HG02885 (cell line): ENCODE measurements at regions not wholly inside any gene's neighbourhood (a gene's known extent, or its start where the extent isn't known, plus 50 kb on each side); places are given as distances from the start of the nearest gene placed in this dataset.

Experiments used
- ATAC-seq: cut with Tn5 transposase; IDR thresholded peaks from one replicate; pipeline ENCODE4 v1.9.1; 2021; ENCODE audit warnings: mild to moderate bottlenecking; ENCODE audit not compliant: unreplicated experiment, poor library complexity

DNA sequence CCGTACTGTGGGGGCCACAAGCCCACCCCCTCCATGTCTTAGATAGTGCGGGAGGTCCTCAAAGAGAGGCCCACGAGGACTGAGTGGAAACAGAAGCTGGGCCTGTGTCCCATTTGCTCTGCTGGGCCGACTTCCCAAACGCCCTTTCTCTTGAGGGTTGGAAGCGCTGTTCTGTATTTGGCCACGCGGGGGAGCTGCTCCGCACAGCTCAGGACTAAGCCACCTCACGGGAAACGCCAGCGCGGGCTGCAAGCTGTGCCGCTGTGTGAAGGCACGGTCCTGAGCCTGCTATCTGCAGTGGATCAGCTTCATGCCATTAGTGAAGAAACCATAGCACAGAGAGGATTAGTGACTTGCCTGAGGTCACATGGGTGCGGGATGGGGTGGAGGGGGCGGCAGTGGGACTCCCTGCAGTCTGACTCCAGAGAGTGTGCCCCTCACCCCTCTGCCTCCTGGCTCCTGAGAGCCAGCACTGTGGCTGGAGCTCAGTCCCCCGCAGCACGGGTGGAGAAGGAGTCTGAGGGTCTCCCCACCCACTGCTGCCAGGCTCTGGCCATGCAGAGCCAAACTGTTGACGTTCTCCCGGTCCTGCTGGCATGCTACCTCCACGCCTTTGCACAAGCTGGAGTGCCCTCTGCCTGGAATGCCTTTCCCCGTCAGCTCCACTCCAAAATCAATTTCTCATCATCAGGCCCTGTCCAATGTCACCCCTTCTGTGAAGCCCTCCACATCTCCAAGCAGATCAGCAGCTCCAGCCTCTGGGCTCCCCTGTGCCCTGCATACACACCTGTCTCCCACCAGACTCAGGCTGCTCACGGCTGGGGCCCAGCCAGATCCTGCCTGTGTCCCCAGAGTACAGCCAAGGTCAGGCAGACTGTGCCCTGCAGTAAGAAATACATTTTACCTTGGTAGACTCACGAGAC lies 51.5 kb upstream of the LRRC32 start:
- peak; percentile 63 for ATAC-seq

DNA sequence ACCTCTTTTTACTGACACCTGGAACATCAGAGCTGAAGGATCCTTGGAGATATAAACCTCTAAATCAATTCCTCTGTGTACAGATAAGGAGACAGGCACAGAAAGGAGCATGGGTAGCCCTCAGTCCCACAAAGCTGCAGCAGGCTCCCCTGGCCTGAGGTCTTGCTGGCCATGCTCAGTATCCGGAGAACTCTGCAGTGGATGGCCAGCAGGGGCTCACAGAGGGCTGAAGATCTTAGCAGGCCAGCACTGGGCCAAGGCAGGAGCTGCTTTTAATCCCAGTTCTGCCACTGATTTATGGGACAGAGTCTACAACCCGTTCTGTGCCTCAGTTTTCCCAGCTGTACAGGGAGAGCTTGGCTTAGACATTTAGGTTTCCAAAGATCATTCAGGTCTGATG lies 52.6 kb upstream of the LRRC32 start:
- no peak for ATAC-seq

DNA sequence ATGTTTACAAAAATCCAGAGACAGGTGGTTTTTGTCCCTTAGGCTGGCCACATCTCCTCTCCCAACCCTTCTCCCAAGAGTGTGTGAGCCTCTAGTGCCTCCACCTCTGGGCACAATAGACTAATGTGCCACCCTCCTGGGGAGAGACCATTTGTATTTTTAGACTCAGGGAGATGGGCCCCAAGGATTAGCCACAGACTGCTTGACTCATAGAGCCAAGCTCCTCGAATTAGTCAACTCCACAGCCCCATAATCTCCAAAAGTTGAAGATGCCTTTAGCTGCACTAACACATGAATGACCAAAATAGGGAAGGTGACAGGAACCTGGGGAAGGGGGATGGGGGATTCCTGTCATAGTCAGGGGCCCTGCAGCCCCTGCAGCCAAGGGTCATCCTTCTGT lies 53.0 kb upstream of the LRRC32 start:
- no peak for ATAC-seq

DNA sequence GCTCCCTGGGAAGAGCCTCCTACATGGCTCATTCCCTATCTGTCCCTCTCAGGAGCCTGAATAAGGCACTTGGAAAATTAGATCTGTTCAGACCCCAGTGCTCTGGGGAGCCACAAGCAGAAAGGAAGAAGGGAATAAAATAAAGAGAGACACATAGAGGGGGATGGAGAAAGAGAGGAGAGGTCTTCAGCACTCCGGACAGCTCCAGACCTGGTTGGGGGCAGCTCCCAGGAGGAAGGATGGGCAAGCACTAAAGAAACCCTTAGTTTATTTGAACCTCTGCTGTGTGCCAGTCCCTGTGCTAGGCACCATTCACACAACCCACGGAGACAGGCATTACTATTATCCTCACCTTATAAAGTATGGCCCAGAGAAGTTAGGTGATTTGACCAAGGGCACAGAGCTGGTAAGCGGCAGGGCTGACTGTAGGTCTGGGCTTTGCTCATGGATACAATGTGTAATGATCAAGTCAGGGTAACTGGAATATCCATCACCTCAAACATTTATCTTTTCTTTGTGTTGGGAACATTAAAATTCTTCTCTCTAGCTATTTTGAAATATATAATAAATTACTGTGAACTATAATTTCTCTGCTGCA lies 53.7 kb upstream of the LRRC32 start:
- ATAC-seq, result no peak

DNA sequence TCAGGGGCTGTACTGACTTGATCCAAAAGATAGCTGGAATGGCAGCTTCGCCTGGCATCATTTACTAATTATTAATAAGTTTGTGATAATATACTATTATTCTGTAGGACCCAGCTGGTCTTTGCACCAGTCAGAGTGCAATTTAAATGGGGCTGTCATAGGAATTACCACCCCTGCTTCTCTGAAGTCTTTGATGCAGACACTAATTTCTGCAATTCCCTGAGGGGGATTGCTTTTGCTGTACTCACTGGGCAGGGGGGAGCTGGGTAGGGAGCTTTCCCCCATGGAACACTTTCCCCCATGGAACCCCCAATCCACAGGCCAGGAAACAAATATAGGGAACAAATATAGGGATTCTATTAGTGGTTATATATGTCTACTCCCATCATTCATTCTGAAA lies 54.9 kb upstream of the TSKU start:
- no peak for ATAC-seq

DNA sequence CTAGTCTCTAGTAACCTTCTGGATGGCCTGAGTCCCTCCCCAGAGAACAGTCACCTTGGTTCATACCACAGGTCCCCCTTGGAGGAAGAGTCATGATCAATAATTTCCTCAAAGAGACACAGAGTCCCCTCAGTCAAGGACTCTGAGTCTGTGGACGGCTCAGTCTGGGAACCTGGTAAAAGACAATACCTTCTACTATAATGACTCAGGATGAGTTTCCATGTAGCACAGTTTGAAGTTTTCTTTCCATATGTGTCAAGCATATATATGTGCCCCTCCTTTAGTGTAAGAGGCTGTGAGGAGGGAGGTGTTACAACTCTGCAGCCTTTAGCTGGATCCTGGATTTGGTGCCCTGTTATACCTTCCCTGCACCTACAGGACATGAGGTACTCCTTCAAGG lies 54.4 kb upstream of the TSKU start:
- no peak for ATAC-seq

DNA sequence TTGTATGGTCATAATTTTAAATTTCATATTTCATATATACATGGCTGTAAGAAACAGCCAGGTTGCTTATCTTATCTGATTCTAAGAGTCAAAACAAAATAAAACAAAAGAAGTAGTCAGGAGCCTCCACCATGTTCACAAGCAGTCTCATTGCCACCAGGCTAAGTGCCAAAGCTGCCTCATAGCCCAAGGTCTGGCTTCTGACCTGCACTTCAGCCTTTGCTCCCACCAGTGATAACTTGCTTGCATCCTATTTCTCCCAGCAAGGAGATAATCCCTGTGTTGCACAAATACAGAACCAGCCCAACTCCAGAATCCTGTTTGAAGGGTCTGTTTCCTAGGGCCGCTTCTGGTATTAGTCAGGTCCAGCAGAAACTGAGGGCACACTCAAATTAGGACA lies 53.9 kb upstream of the TSKU start:
- ATAC-seq, result no peak

DNA sequence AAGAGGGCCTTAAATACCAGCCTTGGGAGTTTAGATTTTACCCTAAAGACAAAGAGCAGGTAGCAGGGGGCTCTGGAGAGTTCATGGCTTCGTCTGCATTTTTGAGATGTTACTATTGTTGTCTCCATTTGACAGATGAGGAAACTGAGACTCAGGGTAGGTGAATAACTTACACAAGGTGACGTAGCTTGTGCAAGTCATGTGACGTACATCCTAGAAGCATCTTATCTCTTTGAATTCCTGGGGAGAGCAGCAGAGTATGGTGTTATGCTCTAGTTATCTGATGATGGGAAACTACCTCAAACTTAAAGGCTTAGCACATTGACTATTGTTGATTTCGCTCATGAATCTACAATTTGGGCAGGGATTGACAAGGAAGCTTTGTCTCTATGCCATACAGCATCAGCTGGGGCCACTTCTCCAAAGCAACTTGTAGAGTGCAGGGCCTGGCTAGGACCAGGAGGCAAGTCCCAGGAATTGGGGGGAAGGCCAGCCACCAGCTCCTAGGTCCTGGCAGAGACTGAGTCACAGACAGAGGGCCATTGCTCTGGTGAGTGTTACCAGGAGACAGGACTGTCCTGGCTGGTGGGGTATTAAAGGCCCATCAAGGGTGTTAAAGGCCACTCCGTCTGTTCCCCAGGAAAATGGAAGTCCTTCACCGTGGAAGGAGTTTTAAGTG lies 52.1 kb upstream of the TSKU start:
- ATAC-seq, result no peak

DNA sequence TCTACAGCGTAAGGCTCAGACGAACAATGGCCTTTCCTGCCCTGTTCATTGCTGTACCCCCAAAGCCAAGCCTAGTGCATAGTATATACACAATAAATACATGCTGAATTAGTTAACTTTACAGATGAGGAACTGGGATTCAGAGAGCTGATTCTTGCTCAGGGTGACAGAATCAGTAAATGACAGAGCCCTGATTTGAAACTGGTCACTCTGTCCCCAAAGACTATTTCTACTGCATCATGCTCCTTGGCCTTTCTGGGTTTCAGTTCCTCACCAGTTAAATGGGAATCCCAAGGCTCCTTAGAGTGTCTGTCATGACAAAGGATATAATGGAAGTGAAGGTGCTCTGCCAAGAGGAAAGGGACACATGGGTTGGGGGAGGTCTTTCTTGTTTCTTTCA lies 50.5 kb upstream of the TSKU start:
- no peak for ATAC-seq
